ENCODE measurements at regions not wholly inside any gene's neighbourhood (a gene's known extent, or its start where the extent isn't known, plus 50 kb on each side); places are given as distances from the start of the nearest gene placed in this dataset.

DNA sequence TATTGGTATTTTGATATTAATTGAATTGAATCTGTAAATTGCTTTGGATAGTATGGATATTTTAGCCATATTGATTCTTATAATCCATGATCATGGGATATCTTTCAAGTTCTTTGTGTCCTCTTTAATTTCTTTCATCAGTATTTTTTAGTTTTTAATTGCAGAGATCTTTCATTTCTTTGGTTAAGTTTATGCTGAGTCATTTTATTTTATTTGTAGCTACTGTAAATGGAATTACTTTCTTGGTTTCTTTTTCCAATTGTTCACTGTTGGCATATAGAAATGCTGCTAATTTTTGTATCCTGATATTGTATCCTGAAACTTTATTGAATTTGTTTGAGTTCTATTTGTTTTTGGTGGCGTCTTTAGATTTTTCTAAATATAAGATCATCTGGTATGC lies 79.5 kb upstream of the DSEL start:
- H3K4me3 ChIP-seq (ENCODE audit: control insufficient read depth, low read depth, low read length), result no peak overlapping the region
- no peak for DNase-seq (ENCODE audit: low read depth)
- TF ChIP-seq, protein P1, sequence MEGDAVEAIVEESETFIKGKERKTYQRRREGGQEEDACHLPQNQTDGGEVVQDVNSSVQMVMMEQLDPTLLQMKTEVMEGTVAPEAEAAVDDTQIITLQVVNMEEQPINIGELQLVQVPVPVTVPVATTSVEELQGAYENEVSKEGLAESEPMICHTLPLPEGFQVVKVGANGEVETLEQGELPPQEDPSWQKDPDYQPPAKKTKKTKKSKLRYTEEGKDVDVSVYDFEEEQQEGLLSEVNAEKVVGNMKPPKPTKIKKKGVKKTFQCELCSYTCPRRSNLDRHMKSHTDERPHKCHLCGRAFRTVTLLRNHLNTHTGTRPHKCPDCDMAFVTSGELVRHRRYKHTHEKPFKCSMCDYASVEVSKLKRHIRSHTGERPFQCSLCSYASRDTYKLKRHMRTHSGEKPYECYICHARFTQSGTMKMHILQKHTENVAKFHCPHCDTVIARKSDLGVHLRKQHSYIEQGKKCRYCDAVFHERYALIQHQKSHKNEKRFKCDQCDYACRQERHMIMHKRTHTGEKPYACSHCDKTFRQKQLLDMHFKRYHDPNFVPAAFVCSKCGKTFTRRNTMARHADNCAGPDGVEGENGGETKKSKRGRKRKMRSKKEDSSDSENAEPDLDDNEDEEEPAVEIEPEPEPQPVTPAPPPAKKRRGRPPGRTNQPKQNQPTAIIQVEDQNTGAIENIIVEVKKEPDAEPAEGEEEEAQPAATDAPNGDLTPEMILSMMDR (IDR thresholded peaks at IDR 0.05; ENCODE audit: control insufficient read depth, insufficient read depth, low read depth, low read length, missing control alignments), result no peak

DNA sequence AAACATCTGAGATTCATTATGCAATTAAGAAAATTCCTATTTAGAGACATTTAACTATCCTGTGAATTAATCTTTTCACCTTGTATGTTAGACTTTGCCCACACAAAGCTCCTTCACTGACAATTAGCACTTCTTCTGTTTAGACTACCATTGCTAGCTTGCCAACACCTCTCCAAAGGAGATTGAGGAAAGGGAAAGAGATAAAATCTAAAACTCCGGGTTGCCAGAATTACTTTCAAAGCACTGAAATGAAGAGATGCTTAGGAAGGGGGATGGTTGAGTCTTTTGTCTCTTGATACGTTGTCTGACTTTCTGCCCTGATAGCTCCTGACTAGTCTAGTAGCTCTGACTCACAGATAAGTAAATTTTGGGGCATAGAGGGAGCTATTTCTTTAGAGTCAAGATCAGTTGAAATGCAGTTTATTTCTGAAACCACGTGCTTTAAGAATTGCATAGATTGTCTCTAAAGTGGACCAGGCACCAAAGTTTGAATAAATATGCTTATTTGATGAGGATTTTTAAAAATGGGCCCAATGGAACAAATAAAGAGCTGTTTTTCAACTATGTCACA lies 74.1 kb upstream of the DSEL start:
- no peak for DNase-seq (ENCODE audit: low read depth)
- H3K4me3 ChIP-seq (ENCODE audit: control insufficient read depth, low read depth, low read length), result no peak overlapping the region
- TF ChIP-seq, protein P1 (IDR thresholded peaks at IDR 0.05; ENCODE audit: control insufficient read depth, insufficient read depth, low read depth, low read length, missing control alignments), result peak; percentile 19

DNA sequence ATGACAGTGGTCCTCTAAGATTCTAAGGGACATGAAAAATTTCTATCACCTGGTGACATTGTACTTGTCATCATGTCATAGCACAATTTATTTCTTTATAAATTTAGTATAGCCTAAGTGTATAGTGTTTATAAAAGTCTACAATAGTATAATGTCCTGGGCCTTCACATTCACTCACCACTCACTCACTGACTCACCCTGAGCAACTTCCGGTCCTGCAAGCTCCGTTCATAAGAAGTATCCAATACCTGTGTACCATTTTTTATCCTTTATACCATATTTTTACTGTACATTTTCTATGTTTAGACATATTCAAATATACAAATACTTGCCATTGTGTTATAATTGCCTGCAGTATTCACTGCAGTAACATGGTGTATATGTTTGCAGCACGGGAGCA lies 72.8 kb upstream of the DSEL start:
- H3K4me3 ChIP-seq (ENCODE audit: control insufficient read depth, low read depth, low read length), result no peak overlapping the region
- TF ChIP-seq, protein P1 (IDR thresholded peaks at IDR 0.05; ENCODE audit: control insufficient read depth, insufficient read depth, low read depth, low read length, missing control alignments), result no peak
- DNase-seq (ENCODE audit: low read depth), result no peak

DNA sequence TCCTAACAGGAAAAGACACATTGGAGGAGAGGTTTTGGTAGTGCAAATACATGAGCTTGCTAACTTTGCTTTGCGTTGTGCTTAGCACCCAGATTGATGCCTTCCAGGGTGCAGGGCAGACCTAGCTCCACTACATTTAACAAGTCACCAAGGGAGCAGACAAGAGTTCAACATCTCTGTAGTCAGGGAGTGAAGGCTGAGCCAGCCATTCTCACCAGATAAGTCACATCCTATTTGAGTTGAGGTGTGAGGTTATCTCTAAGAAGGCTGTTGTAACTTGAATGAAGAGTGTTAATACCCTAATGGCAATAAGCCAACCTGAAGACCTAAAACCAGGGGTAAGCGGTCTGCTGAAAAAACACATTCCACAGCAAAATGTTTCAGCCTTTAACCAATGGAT lies 69.6 kb upstream of the DSEL start:
- DNase-seq (ENCODE audit: low read depth), result no peak
- TF ChIP-seq, protein P1 (IDR thresholded peaks at IDR 0.05; ENCODE audit: control insufficient read depth, insufficient read depth, low read depth, low read length, missing control alignments), result no peak
- no peak overlapping the region for H3K4me3 ChIP-seq (ENCODE audit: control insufficient read depth, low read depth, low read length)

DNA sequence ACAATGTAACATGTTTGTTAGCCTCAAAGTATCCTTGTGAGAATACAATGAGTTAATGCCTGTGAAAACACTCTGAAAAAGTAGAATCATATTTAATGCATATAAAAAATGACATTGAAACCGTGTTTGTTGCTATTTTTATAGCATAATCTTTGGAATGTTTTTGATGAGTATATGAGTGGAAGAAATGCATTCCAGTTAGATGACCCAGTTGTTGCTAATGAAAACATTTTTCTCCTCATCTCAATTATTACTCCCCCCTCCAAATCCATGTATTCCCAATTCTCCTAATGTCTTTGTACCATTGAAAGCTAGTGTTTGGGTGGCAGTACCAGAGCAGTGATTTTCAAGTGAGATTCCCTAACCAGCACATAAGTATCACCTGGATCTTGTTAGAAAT lies 67.1 kb upstream of the DSEL start:
- H3K4me3 ChIP-seq (ENCODE audit: control insufficient read depth, low read depth, low read length), result no peak overlapping the region
- no peak for DNase-seq (ENCODE audit: low read depth)
- TF ChIP-seq, protein P1 (IDR thresholded peaks at IDR 0.05; ENCODE audit: control insufficient read depth, insufficient read depth, low read depth, low read length, missing control alignments), result no peak

DNA sequence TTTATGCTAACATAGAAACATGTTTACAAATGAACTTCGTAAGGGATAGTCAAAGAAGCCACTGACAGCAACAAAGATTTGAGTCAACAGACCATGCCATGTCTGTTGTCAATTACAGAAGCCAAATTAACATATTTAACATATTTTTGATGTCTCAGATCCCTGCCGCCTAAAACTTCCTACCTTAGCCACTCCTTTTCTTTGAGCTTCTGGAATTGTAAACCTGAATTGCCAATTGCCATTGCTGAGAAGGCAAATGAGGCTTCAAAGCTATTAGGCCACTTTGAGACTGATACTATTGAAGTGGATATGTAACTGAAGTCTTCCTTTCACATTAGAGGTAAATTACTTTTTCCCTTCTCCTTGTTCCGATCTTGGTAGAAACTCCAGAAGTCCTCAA lies 66.0 kb upstream of the DSEL start:
- DNase-seq (ENCODE audit: low read depth), result no peak
- no peak overlapping the region for H3K4me3 ChIP-seq (ENCODE audit: control insufficient read depth, low read depth, low read length)
- TF ChIP-seq, protein P1 (IDR thresholded peaks at IDR 0.05; ENCODE audit: control insufficient read depth, insufficient read depth, low read depth, low read length, missing control alignments), result no peak

DNA sequence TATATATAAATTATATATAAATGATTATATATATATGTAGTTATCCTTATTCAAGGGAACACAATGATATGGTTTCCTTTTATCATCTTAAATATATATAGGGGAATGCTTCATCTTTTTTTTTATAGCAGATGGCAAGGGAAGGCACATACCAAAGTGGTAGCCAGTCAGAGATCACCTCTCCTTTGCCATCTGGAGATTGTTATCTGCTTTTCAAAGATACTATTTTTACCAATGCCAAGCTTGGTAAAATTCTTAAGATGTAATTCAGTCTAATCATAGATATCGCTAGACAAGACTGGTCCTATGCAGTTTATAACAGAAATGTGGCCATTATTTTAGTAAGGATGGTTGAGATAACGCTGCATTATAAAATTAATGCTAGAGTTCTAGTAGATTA lies 64.7 kb upstream of the DSEL start:
- DNase-seq (ENCODE audit: low read depth), result no peak
- TF ChIP-seq, protein P1 (IDR thresholded peaks at IDR 0.05; ENCODE audit: control insufficient read depth, insufficient read depth, low read depth, low read length, missing control alignments), result no peak
- H3K4me3 ChIP-seq (ENCODE audit: control insufficient read depth, low read depth, low read length), result no peak overlapping the region

Measured in AG09309 (cell line).